ENCODE measurements at regions not wholly inside any gene's neighbourhood (a gene's known extent, or its start where the extent isn't known, plus 50 kb on each side); places are given as distances from the start of the nearest gene placed in this dataset.

DNA sequence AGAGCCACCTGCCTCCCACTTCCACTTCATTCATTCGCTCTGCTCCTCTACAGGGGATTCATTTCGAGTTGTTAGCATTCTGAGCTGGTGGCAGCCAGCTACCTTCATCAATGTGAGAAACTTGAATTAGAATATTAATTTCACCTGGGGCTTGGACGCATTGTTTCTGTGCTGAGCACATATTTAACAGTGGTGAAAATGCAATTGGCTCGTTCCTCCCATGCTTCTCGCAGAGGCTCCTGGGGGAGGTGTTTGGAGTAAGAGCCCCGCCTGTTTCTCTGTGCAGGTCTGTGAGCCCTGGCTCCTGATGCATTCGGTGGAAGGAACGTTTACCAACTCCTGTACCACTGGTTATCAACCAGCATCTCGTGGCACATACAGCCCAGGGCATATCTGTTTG is 141.5 kb downstream of the AACS start:
- Histone ChIP-seq H3K36me3 (ENCODE audit: control insufficient read depth, insufficient read depth, low read length) (no peaks in the 10 kb centered on the region), H3K27ac (ENCODE audit: insufficient read depth, low read length, poor library complexity, severe bottlenecking) (no peak overlapping the region), H3K9me3 (ENCODE audit: control insufficient read depth, low read length) (no peaks in the 10 kb centered on the region), H3K4me3 (ENCODE audit: insufficient read depth, low read depth, low read length, poor library complexity, severe bottlenecking) (no peak overlapping the region), H3K27me3 (replicated peaks; ENCODE audit: control insufficient read depth, insufficient read depth, low read length, poor library complexity, severe bottlenecking) (peaks cover 4% of the 10 kb centered on the region), H3K4me1 (ENCODE audit: control insufficient read depth, insufficient read depth, low read length, poor library complexity, severe bottlenecking) (no peaks in the 10 kb centered on the region)
- DNase-seq: no peak

DNA sequence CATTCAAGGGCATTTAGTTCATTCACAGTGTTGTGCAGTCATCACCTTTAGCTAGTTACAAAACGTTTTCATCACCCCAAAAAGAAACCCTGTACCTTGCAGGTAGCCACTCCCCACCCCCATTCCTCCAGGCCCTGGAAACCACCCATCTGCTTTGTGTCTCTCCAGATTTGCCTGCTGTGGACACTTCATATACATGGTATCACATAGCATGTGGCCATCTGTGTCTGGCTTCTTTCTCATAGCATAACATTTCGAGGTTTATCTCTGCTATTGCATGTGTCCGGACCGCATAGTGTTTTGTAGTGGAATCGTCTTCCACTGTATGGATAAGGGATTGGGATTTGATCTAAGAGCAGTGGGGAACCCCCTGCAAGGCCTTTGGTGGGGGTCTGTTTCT is 143.1 kb downstream of the AACS start:
- Histone ChIP-seq H3K9me3 (ENCODE audit: control insufficient read depth, low read length) (no peaks in the 10 kb centered on the region), H3K27me3 (replicated peaks; ENCODE audit: control insufficient read depth, insufficient read depth, low read length, poor library complexity, severe bottlenecking) (peaks cover 4% of the 10 kb centered on the region)
- DNase-seq: no peak

DNA sequence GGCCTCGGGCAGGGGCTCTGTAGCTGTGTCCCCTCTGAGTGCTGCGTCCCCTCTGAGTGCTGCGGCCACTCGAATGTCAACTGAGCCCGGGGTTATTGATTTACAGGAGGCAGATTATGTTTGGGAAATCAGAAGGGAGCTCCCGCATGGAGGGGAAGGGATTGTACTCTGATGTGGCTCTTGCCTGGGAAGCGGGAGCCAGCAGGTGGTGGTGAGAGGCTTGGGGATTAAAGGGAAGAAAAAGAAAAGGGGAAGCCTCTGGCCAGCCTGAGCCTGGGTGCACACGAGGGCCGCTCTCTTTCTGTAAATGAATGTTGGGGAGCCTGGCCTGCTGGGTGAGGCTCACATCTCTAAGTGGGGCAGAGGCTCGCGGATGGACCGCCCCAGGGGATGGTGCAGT is 143.7 kb downstream of the AACS start:
- no peaks in the 10 kb centered on the region for H3K36me3 ChIP-seq (ENCODE audit: control insufficient read depth, insufficient read depth, low read length)
- no peak for DNase-seq
- no peaks in the 10 kb centered on the region for H3K9me3 ChIP-seq (ENCODE audit: control insufficient read depth, low read length)
- H3K27me3 ChIP-seq (replicated peaks; ENCODE audit: control insufficient read depth, insufficient read depth, low read length, poor library complexity, severe bottlenecking): peaks cover 4% of the 10 kb centered on the region
- H3K27ac ChIP-seq (ENCODE audit: insufficient read depth, low read length, poor library complexity, severe bottlenecking): no peak overlapping the region
- H3K4me1 ChIP-seq (ENCODE audit: control insufficient read depth, insufficient read depth, low read length, poor library complexity, severe bottlenecking): no peaks in the 10 kb centered on the region
- H3K4me3 ChIP-seq (ENCODE audit: insufficient read depth, low read depth, low read length, poor library complexity, severe bottlenecking): no peak overlapping the region

More for the DNA sequence above, 143.1 kb downstream of the AACS start:
- Histone ChIP-seq H3K36me3 (ENCODE audit: control insufficient read depth, insufficient read depth, low read length) (no peaks in the 10 kb centered on the region), H3K4me1 (ENCODE audit: control insufficient read depth, insufficient read depth, low read length, poor library complexity, severe bottlenecking) (no peaks in the 10 kb centered on the region), H3K4me3 (ENCODE audit: insufficient read depth, low read depth, low read length, poor library complexity, severe bottlenecking) (no peak overlapping the region), H3K27ac (ENCODE audit: insufficient read depth, low read length, poor library complexity, severe bottlenecking) (no peak overlapping the region)

DNA sequence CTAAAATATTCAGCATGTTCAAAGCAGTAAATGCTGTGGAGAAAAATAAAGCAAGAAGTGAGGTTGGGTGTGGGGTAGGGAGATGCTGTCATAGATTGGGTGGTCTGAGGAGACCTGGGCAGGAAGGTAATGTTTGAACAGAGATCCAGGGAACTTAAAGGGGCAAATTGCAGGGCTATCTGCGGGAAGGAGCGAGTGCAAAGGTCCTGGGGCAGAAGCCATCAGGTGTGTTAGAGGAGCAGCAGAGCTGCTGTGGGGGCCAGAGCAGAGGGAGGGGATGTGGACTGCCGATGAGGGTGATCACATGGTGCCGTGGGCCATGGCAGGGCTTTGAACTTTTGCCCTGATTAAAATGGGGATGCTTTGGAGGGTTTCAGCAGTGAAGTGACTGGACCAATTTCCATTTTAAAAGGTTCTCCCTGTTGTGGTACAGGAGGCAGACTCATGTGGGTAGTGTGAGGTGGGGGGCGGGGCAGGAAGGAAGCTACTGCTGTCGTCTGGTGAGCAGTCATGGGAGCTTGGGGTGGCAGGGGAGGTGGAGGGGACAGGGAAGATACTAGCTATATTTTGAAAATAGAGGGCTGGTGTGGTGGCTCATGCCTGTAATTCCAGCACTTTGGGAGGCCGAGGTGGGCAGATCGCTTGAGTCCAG is 145.0 kb downstream of the AACS start:
- no peak overlapping the region for H3K27ac ChIP-seq (ENCODE audit: insufficient read depth, low read length, poor library complexity, severe bottlenecking)
- DNase-seq: no peak
- H3K27me3 ChIP-seq (replicated peaks; ENCODE audit: control insufficient read depth, insufficient read depth, low read length, poor library complexity, severe bottlenecking): peaks cover 4% of the 10 kb centered on the region
- H3K36me3 ChIP-seq (ENCODE audit: control insufficient read depth, insufficient read depth, low read length): no peaks in the 10 kb centered on the region
- H3K9me3 ChIP-seq (ENCODE audit: control insufficient read depth, low read length): no peaks in the 10 kb centered on the region
- no peaks in the 10 kb centered on the region for H3K4me1 ChIP-seq (ENCODE audit: control insufficient read depth, insufficient read depth, low read length, poor library complexity, severe bottlenecking)
- no peak overlapping the region for H3K4me3 ChIP-seq (ENCODE audit: insufficient read depth, low read depth, low read length, poor library complexity, severe bottlenecking)

DNA sequence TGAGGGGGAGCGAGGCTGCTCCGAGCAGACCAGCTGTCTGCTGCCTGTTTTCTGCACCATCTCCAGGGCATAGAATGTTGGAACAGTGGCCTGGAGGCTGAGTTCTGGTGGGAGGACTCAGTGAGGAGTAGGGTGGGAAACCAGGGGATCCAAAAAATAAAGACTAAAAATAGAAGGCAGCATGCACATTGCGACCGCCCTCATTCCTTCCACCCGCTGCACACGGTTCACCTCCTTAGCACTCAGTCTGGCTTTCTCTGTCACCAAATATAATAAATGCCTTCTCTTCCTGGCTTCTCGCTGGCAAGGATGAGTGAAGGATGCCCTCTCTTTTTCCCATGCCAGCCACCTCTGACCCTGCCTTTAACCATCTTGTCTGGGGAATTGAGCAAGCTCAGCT is 146.2 kb downstream of the AACS start:
- H3K4me1 ChIP-seq (ENCODE audit: control insufficient read depth, insufficient read depth, low read length, poor library complexity, severe bottlenecking): no peaks in the 10 kb centered on the region
- H3K27ac ChIP-seq (ENCODE audit: insufficient read depth, low read length, poor library complexity, severe bottlenecking): no peak overlapping the region
- no peaks in the 10 kb centered on the region for H3K36me3 ChIP-seq (ENCODE audit: control insufficient read depth, insufficient read depth, low read length)
- H3K4me3 ChIP-seq (ENCODE audit: insufficient read depth, low read depth, low read length, poor library complexity, severe bottlenecking): no peak overlapping the region
- no peaks in the 10 kb centered on the region for H3K27me3 ChIP-seq (replicated peaks; ENCODE audit: control insufficient read depth, insufficient read depth, low read length, poor library complexity, severe bottlenecking)
- no peaks in the 10 kb centered on the region for H3K9me3 ChIP-seq (ENCODE audit: control insufficient read depth, low read length)
- DNase-seq: no peak

DNA sequence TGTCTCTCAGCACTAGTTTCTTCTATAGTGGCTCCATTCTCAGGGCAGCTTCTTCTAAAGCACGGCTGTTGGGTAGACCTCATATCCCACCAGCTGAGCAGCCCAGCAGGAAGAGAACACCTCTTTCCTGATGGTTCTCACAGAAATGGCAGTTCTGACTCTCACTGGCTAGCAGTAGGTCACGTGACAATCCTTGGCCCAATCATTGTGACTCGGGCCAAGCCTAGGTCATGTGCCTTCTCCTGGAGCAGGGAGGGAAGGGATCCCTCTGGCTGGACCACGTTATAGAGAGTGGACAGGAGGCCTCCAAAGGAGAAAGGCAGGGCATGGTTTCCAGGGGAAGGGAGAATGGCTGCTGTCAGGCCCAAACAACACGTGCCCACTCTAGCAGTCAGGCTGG is 149.1 kb downstream of the AACS start:
- H3K36me3 ChIP-seq (ENCODE audit: control insufficient read depth, insufficient read depth, low read length): no peaks in the 10 kb centered on the region
- H3K4me3 ChIP-seq (ENCODE audit: insufficient read depth, low read depth, low read length, poor library complexity, severe bottlenecking): no peak overlapping the region
- no peak for DNase-seq
- H3K4me1 ChIP-seq (ENCODE audit: control insufficient read depth, insufficient read depth, low read length, poor library complexity, severe bottlenecking): no peaks in the 10 kb centered on the region
- H3K27me3 ChIP-seq (replicated peaks; ENCODE audit: control insufficient read depth, insufficient read depth, low read length, poor library complexity, severe bottlenecking): no peaks in the 10 kb centered on the region
- H3K27ac ChIP-seq (ENCODE audit: insufficient read depth, low read length, poor library complexity, severe bottlenecking): no peak overlapping the region
- no peaks in the 10 kb centered on the region for H3K9me3 ChIP-seq (ENCODE audit: control insufficient read depth, low read length)

DNA sequence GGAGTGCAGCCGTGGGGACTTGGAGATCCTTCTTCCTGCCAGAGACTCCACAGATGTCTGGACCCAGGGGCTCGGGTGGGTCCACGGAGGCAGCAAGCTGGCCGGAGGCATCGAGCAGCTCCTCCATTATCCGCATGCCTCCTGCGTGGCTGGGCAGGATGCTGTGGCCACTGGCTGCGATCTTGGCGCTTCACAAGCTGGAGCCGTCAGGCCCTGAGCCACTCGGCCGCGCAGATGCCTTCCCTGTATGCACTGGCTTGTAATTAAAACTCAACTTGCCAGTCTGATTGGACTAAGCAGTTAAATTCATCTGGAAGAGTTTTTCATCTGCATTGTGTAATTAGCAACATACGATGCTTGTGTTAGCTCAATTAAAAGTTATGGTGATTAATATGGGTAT is 151.5 kb downstream of the AACS start:
- H3K9me3 ChIP-seq (ENCODE audit: control insufficient read depth, low read length): no peaks in the 10 kb centered on the region
- H3K27ac ChIP-seq (ENCODE audit: insufficient read depth, low read length, poor library complexity, severe bottlenecking): no peak overlapping the region
- H3K27me3 ChIP-seq (replicated peaks; ENCODE audit: control insufficient read depth, insufficient read depth, low read length, poor library complexity, severe bottlenecking): peaks cover 3% of the 10 kb centered on the region
- H3K4me1 ChIP-seq (ENCODE audit: control insufficient read depth, insufficient read depth, low read length, poor library complexity, severe bottlenecking): no peaks in the 10 kb centered on the region
- DNase-seq: no peak
- H3K4me3 ChIP-seq (ENCODE audit: insufficient read depth, low read depth, low read length, poor library complexity, severe bottlenecking): no peak overlapping the region
- no peaks in the 10 kb centered on the region for H3K36me3 ChIP-seq (ENCODE audit: control insufficient read depth, insufficient read depth, low read length)

DNA sequence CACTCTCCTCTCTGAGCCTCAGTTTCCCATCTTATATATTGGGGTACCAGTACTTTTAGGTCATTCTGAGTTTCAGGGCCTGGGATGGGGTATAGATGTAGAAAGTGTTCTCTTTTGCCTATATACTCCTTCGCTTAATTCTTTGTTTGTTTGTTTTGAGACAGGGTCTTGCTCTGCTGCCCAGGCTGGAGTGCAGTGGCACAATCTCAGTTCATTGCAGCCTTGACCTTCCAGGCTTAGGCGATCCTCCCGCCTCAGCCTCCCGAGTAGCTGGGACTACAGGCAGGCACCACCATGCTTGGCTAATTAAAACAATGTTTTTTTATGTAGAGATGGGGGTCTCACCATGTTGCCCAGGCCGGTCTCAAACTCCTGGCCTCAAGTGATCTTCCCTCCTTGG is 152.1 kb downstream of the AACS start:
- no peaks in the 10 kb centered on the region for H3K9me3 ChIP-seq (ENCODE audit: control insufficient read depth, low read length)
- DNase-seq: no peak
- no peak overlapping the region for H3K4me3 ChIP-seq (ENCODE audit: insufficient read depth, low read depth, low read length, poor library complexity, severe bottlenecking)
- no peaks in the 10 kb centered on the region for H3K36me3 ChIP-seq (ENCODE audit: control insufficient read depth, insufficient read depth, low read length)
- no peak overlapping the region for H3K27ac ChIP-seq (ENCODE audit: insufficient read depth, low read length, poor library complexity, severe bottlenecking)
- no peaks in the 10 kb centered on the region for H3K4me1 ChIP-seq (ENCODE audit: control insufficient read depth, insufficient read depth, low read length, poor library complexity, severe bottlenecking)
- H3K27me3 ChIP-seq (replicated peaks; ENCODE audit: control insufficient read depth, insufficient read depth, low read length, poor library complexity, severe bottlenecking): peaks cover 3% of the 10 kb centered on the region

DNA sequence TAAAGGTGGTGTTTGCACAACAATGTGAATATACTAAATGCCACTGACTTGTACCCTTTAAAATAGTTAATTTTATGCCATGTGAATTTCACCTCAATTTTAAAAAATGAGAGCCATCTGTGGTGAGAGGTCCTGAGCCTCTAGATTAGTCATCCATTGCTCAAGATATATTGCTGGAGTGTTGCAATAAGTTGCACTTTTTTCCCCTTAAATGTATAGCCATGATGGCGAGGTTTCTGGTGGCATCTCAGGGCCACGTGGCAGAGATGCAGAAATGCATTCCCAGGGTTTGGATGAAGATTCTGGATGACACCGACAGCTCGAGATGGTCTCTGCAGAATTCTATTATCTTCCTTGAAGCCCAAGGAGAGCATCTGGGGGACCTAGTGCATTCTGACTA is 153.7 kb downstream of the AACS start:
- Histone ChIP-seq H3K36me3 (ENCODE audit: control insufficient read depth, insufficient read depth, low read length) (no peaks in the 10 kb centered on the region), H3K9me3 (ENCODE audit: control insufficient read depth, low read length) (no peaks in the 10 kb centered on the region), H3K27me3 (replicated peaks; ENCODE audit: control insufficient read depth, insufficient read depth, low read length, poor library complexity, severe bottlenecking) (peaks cover 3% of the 10 kb centered on the region), H3K4me3 (ENCODE audit: insufficient read depth, low read depth, low read length, poor library complexity, severe bottlenecking) (no peak overlapping the region), H3K27ac (ENCODE audit: insufficient read depth, low read length, poor library complexity, severe bottlenecking) (no peak overlapping the region), H3K4me1 (ENCODE audit: control insufficient read depth, insufficient read depth, low read length, poor library complexity, severe bottlenecking) (no peaks in the 10 kb centered on the region)
- DNase-seq: no peak

DNA sequence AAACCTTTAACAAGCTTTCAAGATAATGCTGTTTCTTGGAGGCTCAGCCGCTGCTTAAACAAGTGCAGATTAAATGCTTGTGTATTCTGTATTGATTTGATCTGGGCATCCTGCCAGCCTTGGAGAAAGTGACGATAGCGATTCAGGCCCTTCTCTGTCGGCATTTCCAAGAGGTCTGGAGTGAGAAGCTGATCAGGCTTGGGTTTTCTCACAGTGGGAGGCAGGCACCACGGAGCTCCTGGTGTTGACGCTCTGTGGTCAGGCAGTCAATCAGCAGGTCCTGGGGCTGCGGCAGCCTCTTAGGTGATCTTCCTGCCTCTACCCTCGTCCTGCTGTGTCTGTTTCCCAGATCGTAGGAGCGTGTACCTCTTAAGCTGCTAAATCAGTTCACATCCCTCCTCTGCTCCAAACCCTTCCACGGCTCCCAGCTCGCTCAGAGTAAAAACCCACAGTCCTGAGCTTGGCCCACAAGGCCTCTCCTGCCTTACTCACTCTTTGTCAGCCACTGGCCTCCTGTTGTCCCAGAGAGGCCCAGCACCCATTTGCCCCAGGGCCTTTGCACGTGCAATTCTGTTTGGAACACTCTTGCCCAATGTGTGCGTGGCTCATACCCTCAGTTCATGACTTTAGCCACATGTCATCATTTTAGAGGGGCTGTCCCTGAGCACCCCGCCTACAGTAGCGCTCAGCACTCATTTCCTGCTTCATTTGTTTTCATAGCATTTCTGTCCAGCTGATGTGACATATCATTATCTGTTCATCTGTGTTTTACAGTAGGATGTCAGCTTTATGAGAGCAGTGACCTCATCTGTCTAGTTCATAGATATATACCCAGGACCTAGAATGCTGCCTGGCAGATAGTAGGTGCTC is 155.4 kb downstream of the AACS start:
- no peak for DNase-seq
- Histone ChIP-seq H3K4me1 (ENCODE audit: control insufficient read depth, insufficient read depth, low read length, poor library complexity, severe bottlenecking) (no peaks in the 10 kb centered on the region), H3K36me3 (ENCODE audit: control insufficient read depth, insufficient read depth, low read length) (no peaks in the 10 kb centered on the region), H3K27ac (ENCODE audit: insufficient read depth, low read length, poor library complexity, severe bottlenecking) (no peak overlapping the region), H3K27me3 (replicated peaks; ENCODE audit: control insufficient read depth, insufficient read depth, low read length, poor library complexity, severe bottlenecking) (peaks cover 3% of the 10 kb centered on the region), H3K9me3 (ENCODE audit: control insufficient read depth, low read length) (no peaks in the 10 kb centered on the region), H3K4me3 (ENCODE audit: insufficient read depth, low read depth, low read length, poor library complexity, severe bottlenecking) (no peak overlapping the region)

Data from effector memory CD4-positive, alpha-beta T cell (primary cell).